ENCODE measurements at regions not wholly inside any gene's neighbourhood (a gene's known extent, or its start where the extent isn't known, plus 50 kb on each side); places are given as distances from the start of the nearest gene placed in this dataset.

GRCh38 chr7:116142850-116143249 is 67.5 kb upstream of the TES start:
- TF ChIP-seq EZH2 (IDR thresholded peaks at IDR 0.05; ENCODE audit: insufficient read depth, low read length) (no peak), CTCF (IDR thresholded peaks at IDR 0.05; ENCODE audit: insufficient read depth, low read depth, low read length) (no peak)
